ENCODE measurements at regions not wholly inside any gene's neighbourhood (a gene's known extent, or its start where the extent isn't known, plus 50 kb on each side); places are given as distances from the start of the nearest gene placed in this dataset.

- no peak for DNase-seq
- no peaks in the 10 kb centered on the region for H3K27me3 ChIP-seq (ENCODE audit: control insufficient read depth in 1 of 2, insufficient read depth in 2 of 2, low read length in 1 of 2)
- 14 to 21% methylated on average over 2 of the region's 2 CpGs for WGBS, 2 donors
These were observed 348.3 kb upstream of the POU3F2 start for GRCh38 chr6:98486057-98486456.

GRCh38 chr6:98487612-98488011 is 346.8 kb upstream of the POU3F2 start:
- WGBS, 2 donors = 35 to 71% methylated on average over 1 of the region's 1 CpG
- Histone ChIP-seq H3K4me1 (ENCODE audit: control insufficient read depth in 1 of 2, insufficient read depth in 2 of 2, low read length in 2 of 2) (no peaks in the 10 kb centered on the region), H3K4me3 (ENCODE audit: low read length in 2 of 2) (no peak overlapping the region), H3K36me3 (ENCODE audit: control insufficient read depth in 1 of 2, insufficient read depth in 2 of 2, low read length in 1 of 2) (no peaks in the 10 kb centered on the region), H3K27ac (ENCODE audit: low read depth in 1 of 2, low read length in 2 of 2) (no peak overlapping the region), H3K9me3 (ENCODE audit: control insufficient read depth, low read length) (no peaks in the 10 kb centered on the region), H3K27me3 (ENCODE audit: control insufficient read depth in 1 of 2, insufficient read depth in 2 of 2, low read length in 1 of 2) (no peaks in the 10 kb centered on the region)
- intact Hi-C loops (cut with DNase I) = no loop called here
- no peak for DNase-seq
- no peak for ATAC-seq (ENCODE audit: low FRiP score)

More at GRCh38 chr6:98486057-98486456, 348.3 kb upstream of the POU3F2 start:
- no peaks in the 10 kb centered on the region for H3K9me3 ChIP-seq (ENCODE audit: control insufficient read depth, low read length)
- no peaks in the 10 kb centered on the region for H3K4me1 ChIP-seq (ENCODE audit: control insufficient read depth in 1 of 2, insufficient read depth in 2 of 2, low read length in 2 of 2)
- H3K36me3 ChIP-seq (ENCODE audit: control insufficient read depth in 1 of 2, insufficient read depth in 2 of 2, low read length in 1 of 2) = no peaks in the 10 kb centered on the region
- intact Hi-C loops (cut with DNase I) = no loop called here
- no peak for ATAC-seq (ENCODE audit: low FRiP score)
- no peak overlapping the region for H3K27ac ChIP-seq (ENCODE audit: low read depth in 1 of 2, low read length in 2 of 2)
- no peak overlapping the region for H3K4me3 ChIP-seq (ENCODE audit: low read length in 2 of 2)

GRCh38 chr6:98498144-98498775 is 336.1 kb upstream of the POU3F2 start:
- no peak overlapping the region for H3K4me3 ChIP-seq (ENCODE audit: low read length in 2 of 2)
- no peaks in the 10 kb centered on the region for H3K27me3 ChIP-seq (ENCODE audit: control insufficient read depth in 1 of 2, insufficient read depth in 2 of 2, low read length in 1 of 2)
- no peaks in the 10 kb centered on the region for H3K36me3 ChIP-seq (ENCODE audit: control insufficient read depth in 1 of 2, insufficient read depth in 2 of 2, low read length in 1 of 2)
- intact Hi-C loops (cut with DNase I) = no loop called here
- H3K9me3 ChIP-seq (ENCODE audit: control insufficient read depth, low read length) = no peaks in the 10 kb centered on the region
- 4 to 15% methylated on average over 7 of the region's 7 CpGs for WGBS, 2 donors
- no peak for DNase-seq
- ATAC-seq (ENCODE audit: low FRiP score) = no peak
- H3K4me1 ChIP-seq (ENCODE audit: control insufficient read depth in 1 of 2, insufficient read depth in 2 of 2, low read length in 2 of 2) = no peaks in the 10 kb centered on the region
- no peak overlapping the region for H3K27ac ChIP-seq (ENCODE audit: low read depth in 1 of 2, low read length in 2 of 2)

GRCh38 chr6:98498866-98499265 is 335.5 kb upstream of the POU3F2 start:
- Histone ChIP-seq H3K27me3 (ENCODE audit: control insufficient read depth in 1 of 2, insufficient read depth in 2 of 2, low read length in 1 of 2) (no peaks in the 10 kb centered on the region), H3K9me3 (ENCODE audit: control insufficient read depth, low read length) (no peaks in the 10 kb centered on the region), H3K4me1 (ENCODE audit: control insufficient read depth in 1 of 2, insufficient read depth in 2 of 2, low read length in 2 of 2) (no peaks in the 10 kb centered on the region), H3K36me3 (ENCODE audit: control insufficient read depth in 1 of 2, insufficient read depth in 2 of 2, low read length in 1 of 2) (no peaks in the 10 kb centered on the region), H3K27ac (ENCODE audit: low read depth in 1 of 2, low read length in 2 of 2) (no peak overlapping the region), H3K4me3 (ENCODE audit: low read length in 2 of 2) (no peak overlapping the region)
- ATAC-seq (ENCODE audit: low FRiP score) (no peak), DNase-seq (no peak)
- WGBS, 2 donors = 3 to 4% methylated on average over 3 of the region's 3 CpGs
- intact Hi-C loops (cut with DNase I) = no loop called here

DNA sequence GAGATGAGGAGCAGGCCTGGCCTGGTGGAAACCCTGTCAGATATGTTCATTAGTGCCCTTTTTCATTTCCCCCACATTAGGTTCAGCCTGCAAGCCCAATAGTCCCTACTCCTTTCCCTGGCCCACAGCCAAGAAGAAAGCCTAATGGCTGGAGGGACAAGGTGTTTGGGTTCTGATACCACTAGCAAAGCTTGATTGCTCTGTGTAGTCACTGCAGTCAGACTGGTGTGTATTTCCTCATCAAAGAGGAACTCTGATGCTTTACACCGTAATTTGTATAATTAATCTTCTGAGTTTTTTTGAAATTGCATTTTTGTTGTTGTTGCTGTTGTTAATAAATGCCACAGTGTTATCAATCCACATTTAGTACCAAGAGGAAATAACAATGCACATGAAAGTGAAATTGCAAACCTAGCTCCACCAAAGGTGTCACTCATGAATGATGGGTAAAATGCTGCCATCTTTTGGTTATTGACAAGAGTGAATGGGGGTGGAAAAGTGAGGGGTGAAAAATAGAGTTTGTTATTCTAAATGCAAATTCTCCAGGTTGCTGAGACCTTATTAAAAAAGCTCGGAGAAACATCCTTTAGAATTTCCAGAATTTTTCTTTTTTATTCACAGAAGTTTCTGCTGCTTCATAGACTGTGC is 320.2 kb upstream of the POU3F2 start:
- ATAC-seq (ENCODE audit: low FRiP score) (no peak), DNase-seq (no peak)
- Histone ChIP-seq H3K27me3 (ENCODE audit: control insufficient read depth in 1 of 2, insufficient read depth in 2 of 2, low read length in 1 of 2) (no peaks in the 10 kb centered on the region), H3K27ac (ENCODE audit: low read depth in 1 of 2, low read length in 2 of 2) (no peak overlapping the region), H3K4me3 (ENCODE audit: low read length in 2 of 2) (no peak overlapping the region), H3K36me3 (ENCODE audit: control insufficient read depth in 1 of 2, insufficient read depth in 2 of 2, low read length in 1 of 2) (no peaks in the 10 kb centered on the region), H3K9me3 (ENCODE audit: control insufficient read depth, low read length) (peaks cover 1% of the 10 kb centered on the region), H3K4me1 (ENCODE audit: control insufficient read depth in 1 of 2, insufficient read depth in 2 of 2, low read length in 2 of 2) (no peaks in the 10 kb centered on the region)
- intact Hi-C loops (cut with DNase I) = no loop called here
- 83 to 85% methylated on average over 2 of the region's 2 CpGs for WGBS, 2 donors

DNA sequence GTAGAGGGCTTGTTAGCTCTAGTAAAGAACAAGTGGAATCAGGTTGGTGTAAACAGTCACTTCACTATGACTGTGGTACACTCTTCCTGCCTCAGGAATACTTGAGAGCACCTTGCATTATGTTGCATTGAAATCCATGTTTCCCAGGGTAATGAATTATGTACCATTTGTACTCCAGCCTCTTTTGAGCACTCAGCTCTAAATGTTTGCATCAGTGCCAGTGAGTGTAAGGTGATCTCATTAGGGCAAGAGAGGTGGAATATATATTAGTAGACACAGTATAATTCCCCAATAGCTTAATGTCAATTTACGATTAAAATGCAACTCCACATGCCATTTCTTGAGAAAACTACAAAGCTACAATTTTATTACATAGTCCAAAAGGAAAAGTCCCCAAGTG is 319.6 kb upstream of the POU3F2 start:
- DNase-seq (no peak), ATAC-seq (ENCODE audit: low FRiP score) (no peak)
- no peaks in the 10 kb centered on the region for H3K36me3 ChIP-seq (ENCODE audit: control insufficient read depth in 1 of 2, insufficient read depth in 2 of 2, low read length in 1 of 2)
- H3K27me3 ChIP-seq (ENCODE audit: control insufficient read depth in 1 of 2, insufficient read depth in 2 of 2, low read length in 1 of 2) = no peaks in the 10 kb centered on the region
- H3K27ac ChIP-seq (ENCODE audit: low read depth in 1 of 2, low read length in 2 of 2) = no peak overlapping the region
- intact Hi-C loops (cut with DNase I) = no loop called here
- H3K4me3 ChIP-seq (ENCODE audit: low read length in 2 of 2) = no peak overlapping the region
- no peaks in the 10 kb centered on the region for H3K4me1 ChIP-seq (ENCODE audit: control insufficient read depth in 1 of 2, insufficient read depth in 2 of 2, low read length in 2 of 2)
- H3K9me3 ChIP-seq (ENCODE audit: control insufficient read depth, low read length) = peaks cover 1% of the 10 kb centered on the region
- WGBS, 2 donors = 89% methylated on average over 1 of the region's 1 CpG

DNA sequence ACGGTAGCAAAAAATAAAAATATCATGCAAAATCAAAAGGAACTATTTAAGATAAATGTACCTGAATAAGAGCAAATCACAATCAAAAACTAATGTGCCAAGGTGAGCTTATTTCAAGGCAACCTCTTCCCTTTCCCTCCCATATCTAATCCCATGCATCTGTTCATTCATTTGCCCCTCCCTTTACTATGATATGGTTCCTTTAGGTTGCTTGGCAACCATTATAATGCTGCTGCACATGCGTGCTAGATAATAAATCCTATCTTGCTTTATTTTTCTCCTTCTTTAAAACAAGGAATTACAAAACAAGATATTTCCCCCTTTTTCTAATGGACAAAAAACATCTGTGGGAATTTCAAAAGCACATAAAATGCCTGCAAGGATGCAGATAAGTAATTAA is 318.2 kb upstream of the POU3F2 start:
- Histone ChIP-seq H3K4me1 (ENCODE audit: control insufficient read depth in 1 of 2, insufficient read depth in 2 of 2, low read length in 2 of 2) (no peaks in the 10 kb centered on the region), H3K9me3 (ENCODE audit: control insufficient read depth, low read length) (peaks cover 1% of the 10 kb centered on the region), H3K36me3 (ENCODE audit: control insufficient read depth in 1 of 2, insufficient read depth in 2 of 2, low read length in 1 of 2) (no peaks in the 10 kb centered on the region), H3K4me3 (ENCODE audit: low read length in 2 of 2) (no peak overlapping the region), H3K27me3 (ENCODE audit: control insufficient read depth in 1 of 2, insufficient read depth in 2 of 2, low read length in 1 of 2) (no peaks in the 10 kb centered on the region), H3K27ac (ENCODE audit: low read depth in 1 of 2, low read length in 2 of 2) (no peak overlapping the region)
- DNase-seq = no peak
- 46 to 53% methylated on average over 2 of the region's 2 CpGs for WGBS, 2 donors
- ATAC-seq (ENCODE audit: low FRiP score) = no peak
- intact Hi-C loops (cut with DNase I) = no loop called here

- no peak overlapping the region for H3K27ac ChIP-seq (ENCODE audit: low read depth in 1 of 2, low read length in 2 of 2)
- ATAC-seq (ENCODE audit: low FRiP score) (no peak), DNase-seq (no peak)
- H3K27me3 ChIP-seq (ENCODE audit: control insufficient read depth in 1 of 2, insufficient read depth in 2 of 2, low read length in 1 of 2) = no peaks in the 10 kb centered on the region
- intact Hi-C loops (cut with DNase I) = no loop called here
- WGBS, 2 donors = 13 to 17% methylated on average over 4 of the region's 4 CpGs
- H3K4me3 ChIP-seq (ENCODE audit: low read length in 2 of 2) = no peak overlapping the region
- peaks cover 1% of the 10 kb centered on the region for H3K9me3 ChIP-seq (ENCODE audit: control insufficient read depth, low read length)
- H3K36me3 ChIP-seq (ENCODE audit: control insufficient read depth in 1 of 2, insufficient read depth in 2 of 2, low read length in 1 of 2) = no peaks in the 10 kb centered on the region
- no peaks in the 10 kb centered on the region for H3K4me1 ChIP-seq (ENCODE audit: control insufficient read depth in 1 of 2, insufficient read depth in 2 of 2, low read length in 2 of 2)
These were observed 317.5 kb upstream of the POU3F2 start for GRCh38 chr6:98516866-98517265.

DNA sequence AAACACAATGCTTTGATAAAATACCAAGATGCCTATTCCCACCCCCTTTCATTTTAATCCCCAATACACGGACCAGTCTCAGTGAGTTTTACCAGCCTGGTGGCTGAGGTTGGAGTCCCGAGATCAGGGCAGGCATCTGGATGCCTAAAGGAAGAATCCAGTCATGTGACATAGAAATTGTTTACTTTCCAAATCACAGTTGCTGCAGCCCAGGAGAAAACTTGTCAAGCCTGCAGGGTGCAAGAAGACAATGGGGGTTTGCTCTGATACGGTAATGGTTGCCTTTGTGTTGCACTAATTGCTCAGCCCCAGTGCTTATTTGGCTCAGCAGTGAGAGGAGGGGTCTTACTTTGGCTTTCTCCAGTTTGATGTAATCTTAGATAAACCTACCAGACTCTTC is 308.5 kb upstream of the POU3F2 start:
- Histone ChIP-seq H3K4me3 (ENCODE audit: low read length in 2 of 2) (no peak overlapping the region), H3K36me3 (ENCODE audit: control insufficient read depth in 1 of 2, insufficient read depth in 2 of 2, low read length in 1 of 2) (no peaks in the 10 kb centered on the region), H3K4me1 (ENCODE audit: control insufficient read depth in 1 of 2, insufficient read depth in 2 of 2, low read length in 2 of 2) (no peaks in the 10 kb centered on the region), H3K9me3 (ENCODE audit: control insufficient read depth, low read length) (no peaks in the 10 kb centered on the region), H3K27ac (ENCODE audit: low read depth in 1 of 2, low read length in 2 of 2) (no peak overlapping the region), H3K27me3 (ENCODE audit: control insufficient read depth in 1 of 2, insufficient read depth in 2 of 2, low read length in 1 of 2) (no peaks in the 10 kb centered on the region)
- DNase-seq = no peak
- intact Hi-C loops (cut with DNase I) = no loop called here
- 11 to 17% methylated on average over 3 of the region's 3 CpGs for WGBS, 2 donors
- no peak for ATAC-seq (ENCODE audit: low FRiP score)

All from aorta (tissue), 5 donors.